GM12878 (cell line): ENCODE measurements at regions not wholly inside any gene's neighbourhood (a gene's known extent, or its start where the extent isn't known, plus 50 kb on each side); places are given as distances from the start of the nearest gene placed in this dataset.

Experiments used
- ATAC-seq: fragments of 200-7000 bp; cut with Tn5 transposase; 3 replicates; pipeline ENCODE4 v1.9.1; 2020; ENCODE audit warnings: mild to moderate bottlenecking, moderate library complexity
- BruUV-seq: library from RNA; stranded (reverse); fragments of 400-500 nt; replicated peaks from 2 replicates; lab custom pipeline; 2021; lab: Mats Ljungman, UMichigan
- CTCF ChIA-PET: fragments of 300-600 bp; sonication (Branson Sonifier 250); formaldehyde crosslinking; extraction: SDS; loops from one replicate; lab custom pipeline; 2021; ENCODE audit warnings: inconsistent platforms; lab: Yijun Ruan, JAX
- POLR2A ChIA-PET: fragments of 350-600 bp; formaldehyde crosslinking; extraction: SDS; loops from one replicate; lab custom pipeline; 2021; ENCODE audit warnings: inconsistent platforms; lab: Charles Lee
- RAD21 ChIA-PET: fragments of 300-600 bp; sonication (Branson Sonifier 250); formaldehyde crosslinking; loops from one replicate; lab custom pipeline; 2023; ENCODE audit warnings: antibody characterized with exemption; ENCODE audit not compliant: unreplicated experiment; lab: Charles Lee
- SMC1A ChIA-PET: fragments of 300-600 bp; sonication (Branson Sonifier 250); formaldehyde crosslinking; loops from one replicate; lab custom pipeline; 2023; ENCODE audit not compliant: unreplicated experiment, uncharacterized antibody; lab: Charles Lee
- DNase-seq: peaks from one replicate; pipeline ENCODE4 v3.0.0-alpha.2; 2011; ENCODE audit warnings: low read depth, low spot score
- FAIRE-seq: peaks from 3 replicates; lab custom pipeline; 2011; peaks lifted over from hg19 to GRCh38; lab: Jason Lieb, UNC
- H2AFZ ChIP-seq: 2 replicates; pipeline ENCODE4 v1.6.0; 2011; ENCODE audit warnings: low read depth, low read length, control low read depth; ENCODE audit not compliant: control insufficient read depth
- H3K27ac ChIP-seq: 2 replicates; pipeline ENCODE4 v1.5.1; 2011; ENCODE audit warnings: control low read depth; ENCODE audit not compliant: control insufficient read depth, insufficient read depth
- H3K27me3 ChIP-seq, 2 experiments: replicated peaks in 1 of 2; 2 replicates each; pipeline versions ENCODE4 v1.6.0 to v1.6.1; 2011; ENCODE audit warnings: low read length in 1 of 2; ENCODE audit not compliant: control insufficient read depth in 2 of 2, insufficient read depth in 2 of 2
- H3K36me3 ChIP-seq, 2 experiments: 2 replicates each; pipeline ENCODE4 v1.5.1; 2011; ENCODE audit warnings: low read length in 1 of 2; ENCODE audit not compliant: control insufficient read depth in 2 of 2, insufficient read depth in 2 of 2
- H3K4me1 ChIP-seq: 2 replicates; pipeline ENCODE4 v1.6.1; 2011; ENCODE audit warnings: mild to moderate bottlenecking, low read length, moderate library complexity, mixed read lengths; ENCODE audit not compliant: control insufficient read depth, insufficient read depth
- H3K4me2 ChIP-seq: 2 replicates; pipeline ENCODE4 v1.6.0; 2011; ENCODE audit warnings: control low read depth; ENCODE audit not compliant: control insufficient read depth, insufficient read depth
- H3K4me3 ChIP-seq: fragments of 200-600 bp; sonication (generic); 2 replicates; pipeline ENCODE4 v1.5.1; 2016
- H3K79me2 ChIP-seq: 2 replicates; pipeline ENCODE4 v1.6.0; 2011; ENCODE audit warnings: low read length; ENCODE audit not compliant: control insufficient read depth, insufficient read depth
- H3K9ac ChIP-seq: 2 replicates; pipeline ENCODE4 v1.8.0; 2011; ENCODE audit warnings: low read length, control low read depth, mixed read lengths; ENCODE audit not compliant: control insufficient read depth, insufficient read depth
- H3K9me3 ChIP-seq: replicated peaks from 3 replicates; pipeline ENCODE4 v1.5.1; 2011; ENCODE audit warnings: mild to moderate bottlenecking, low read length; ENCODE audit not compliant: control insufficient read depth, insufficient read depth
- H4K20me1 ChIP-seq: 2 replicates; pipeline ENCODE4 v1.6.0; 2011; ENCODE audit not compliant: control insufficient read depth, insufficient read depth
- BHLHE40 ChIP-seq, 2 experiments: fragments of 450-650 bp in 1 of 2; IDR thresholded peaks; 2 replicates each; pipeline ENCODE4 v1.6.1; 2011 to 2017; ENCODE audit warnings: low read depth in 2 of 2, borderline replicate concordance in 1 of 2, improper control_type of control experiment in 1 of 2, low read length in 1 of 2, mild to moderate bottlenecking in 1 of 2
- IKZF1 ChIP-seq: fragments of 450-650 bp; conservative IDR thresholded peaks from 2 replicates; pipeline ENCODE4 v1.6.1; 2017; ENCODE audit warnings: antibody characterized with exemption, mild to moderate bottlenecking
- LARP7 ChIP-seq: fragments of 450-650 bp; IDR thresholded peaks from 2 replicates; pipeline ENCODE4 v1.6.1; 2017; ENCODE audit warnings: mild to moderate bottlenecking
- SREBF1 ChIP-seq: IDR thresholded peaks from 2 replicates; pipeline ENCODE4 v1.6.1; 2012; ENCODE audit warnings: mild to moderate bottlenecking, low read length
- TARDBP ChIP-seq: IDR thresholded peaks from 2 replicates; pipeline ENCODE4 v1.6.1; 2016; ENCODE audit warnings: borderline replicate concordance
- WGBS: methylation state at CpG from one replicate; pipeline ENCODE4 v1.1.6; 2016; ENCODE audit warnings: low lambda C conversion rate; ENCODE audit not compliant: insufficient replicate concordance, insufficient coverage; ENCODE audit errors: missing lambda C conversion rate; 5-methylcytosine and 5-hydroxymethylcytosine counted together
- in situ Hi-C: fragments of 300-500 bp; cut with MboI; formaldehyde crosslinking; loops from 9 replicates; pipeline ENCODE4 v1.14.3; 2018; ENCODE audit warnings: mixed read lengths
- intact Hi-C: fragments of 100-400 bp; cut with micrococcal nuclease; formaldehyde crosslinking; loops from one replicate; pipeline ENCODE4 v1.14.2; 2022; ENCODE audit not compliant: unreplicated experiment
- TF ChIP-seq, protein P1 (sequence below): IDR thresholded peaks from 2 replicates; pipeline ENCODE4 v1.6.1; 2012; ENCODE audit warnings: low read depth, low read length, improper control_type of control experiment
- TF ChIP-seq, protein P2 (sequence below): fragments of 450-650 bp; conservative IDR thresholded peaks from 2 replicates; pipeline ENCODE4 v1.6.1; 2017; ENCODE audit warnings: mild to moderate bottlenecking, moderate library complexity

DNA sequence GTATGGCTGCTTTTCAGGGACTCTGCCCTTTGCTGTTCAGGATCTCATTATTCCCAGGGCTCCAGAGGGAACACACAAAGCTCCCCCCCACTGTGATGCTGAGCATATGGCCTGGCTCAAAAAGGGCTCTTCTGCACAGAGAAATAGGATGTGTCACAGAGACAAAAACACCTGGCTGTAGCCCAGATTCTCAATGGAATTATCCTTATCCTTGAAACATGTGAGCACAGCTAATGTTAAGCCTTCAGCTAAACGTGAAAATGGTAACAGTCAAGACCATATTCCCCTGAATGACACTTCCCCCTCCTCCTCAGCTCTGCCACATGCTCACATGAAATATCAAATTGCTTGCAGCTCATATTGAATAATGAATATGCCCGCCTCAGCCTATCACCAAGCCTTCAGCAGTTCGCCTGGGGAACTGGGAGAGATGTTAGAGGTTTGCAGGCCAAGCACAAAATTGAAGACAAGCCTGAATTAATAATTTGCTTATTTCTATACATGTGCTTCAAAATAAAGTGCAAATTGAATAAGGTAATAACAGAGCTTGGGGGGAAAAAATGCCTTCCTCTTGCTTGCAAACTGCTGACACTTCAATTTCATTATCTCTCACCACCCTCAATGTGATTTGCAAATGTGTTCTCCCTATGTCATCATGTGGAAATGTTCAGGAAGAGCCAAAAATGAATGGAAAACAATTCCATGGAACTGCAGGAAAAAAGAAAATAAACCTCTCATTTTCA lies 181.0 kb upstream of the HNRNPA3 start (continued):
- TF ChIP-seq, protein P1, sequence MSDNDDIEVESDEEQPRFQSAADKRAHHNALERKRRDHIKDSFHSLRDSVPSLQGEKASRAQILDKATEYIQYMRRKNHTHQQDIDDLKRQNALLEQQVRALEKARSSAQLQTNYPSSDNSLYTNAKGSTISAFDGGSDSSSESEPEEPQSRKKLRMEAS: no peak
- TF ChIP-seq BHLHE40 (IDR thresholded peaks at IDR 0.05; ENCODE audit: borderline replicate concordance in 1 of 2, low read depth in 2 of 2, low read length in 1 of 2) (no peak), IKZF1 (no peak), TARDBP (no peak)

DNA sequence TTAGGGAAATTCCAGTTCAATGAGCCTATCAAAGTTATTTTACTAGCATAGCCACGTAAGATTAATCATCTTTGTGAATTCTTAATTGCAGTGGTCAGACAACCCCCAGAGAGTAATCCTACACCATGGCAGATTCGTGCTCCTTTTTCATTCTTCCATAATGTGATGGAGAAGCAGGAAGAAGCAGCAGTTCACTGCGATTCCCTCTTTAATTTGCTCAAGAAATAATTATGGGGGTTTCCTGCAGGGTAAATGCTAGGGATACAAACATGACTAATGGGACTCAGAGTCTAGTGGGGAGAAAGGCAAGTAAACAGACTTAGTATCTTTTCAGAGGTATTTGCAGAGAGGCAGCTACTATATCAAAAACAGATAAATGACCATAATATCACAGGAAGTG lies 175.8 kb upstream of the HNRNPA3 start:
- H3K9ac ChIP-seq: no peak overlapping the region
- ChIA-PET CTCF (no interaction called here), SMC1A (interaction anchor here (1.5 kb wide), 2 partner anchors 10 to 35 kb away, joined by 3 to 4 read pairs; no protein-coding TSS in a partner anchor), POLR2A (interaction anchor here (1.5 kb wide), 1 partner anchor 8 kb away, joined by 4 read pairs; no protein-coding TSS in a partner anchor), RAD21 (no interaction called here)
- no peaks in the 10 kb centered on the region for H4K20me1 ChIP-seq
- no peak overlapping the region for H3K27ac ChIP-seq
- in situ Hi-C loops (no loop called here), intact Hi-C loops (no loop called here)
- FAIRE-seq (no peak), ATAC-seq (no peak), DNase-seq (no peak)
- no peaks in the 10 kb centered on the region for H3K79me2 ChIP-seq
- no peak overlapping the region for H2AFZ ChIP-seq
- no peaks in the 10 kb centered on the region; a peak in 1 of 4 replicates for H3K27me3 ChIP-seq
- H3K4me3 ChIP-seq: no peak overlapping the region
- no TSS peak for BruUV-seq
- H3K4me2 ChIP-seq: no peak overlapping the region
- no peaks in the 10 kb centered on the region for H3K9me3 ChIP-seq
- TF ChIP-seq, protein P2, sequence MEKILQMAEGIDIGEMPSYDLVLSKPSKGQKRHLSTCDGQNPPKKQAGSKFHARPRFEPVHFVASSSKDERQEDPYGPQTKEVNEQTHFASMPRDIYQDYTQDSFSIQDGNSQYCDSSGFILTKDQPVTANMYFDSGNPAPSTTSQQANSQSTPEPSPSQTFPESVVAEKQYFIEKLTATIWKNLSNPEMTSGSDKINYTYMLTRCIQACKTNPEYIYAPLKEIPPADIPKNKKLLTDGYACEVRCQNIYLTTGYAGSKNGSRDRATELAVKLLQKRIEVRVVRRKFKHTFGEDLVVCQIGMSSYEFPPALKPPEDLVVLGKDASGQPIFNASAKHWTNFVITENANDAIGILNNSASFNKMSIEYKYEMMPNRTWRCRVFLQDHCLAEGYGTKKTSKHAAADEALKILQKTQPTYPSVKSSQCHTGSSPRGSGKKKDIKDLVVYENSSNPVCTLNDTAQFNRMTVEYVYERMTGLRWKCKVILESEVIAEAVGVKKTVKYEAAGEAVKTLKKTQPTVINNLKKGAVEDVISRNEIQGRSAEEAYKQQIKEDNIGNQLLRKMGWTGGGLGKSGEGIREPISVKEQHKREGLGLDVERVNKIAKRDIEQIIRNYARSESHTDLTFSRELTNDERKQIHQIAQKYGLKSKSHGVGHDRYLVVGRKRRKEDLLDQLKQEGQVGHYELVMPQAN: no peak
- TF ChIP-seq LARP7 (no peak), SREBF1 (no peak), TARDBP (no peak)
- no peaks in the 10 kb centered on the region for H3K4me1 ChIP-seq
- 29% methylated on average over 3 of the region's 3 CpGs for WGBS
- H3K36me3 ChIP-seq: no peaks in the 10 kb centered on the region
